ENCODE measurements at regions not wholly inside any gene's neighbourhood (a gene's known extent, or its start where the extent isn't known, plus 50 kb on each side); places are given as distances from the start of the nearest gene placed in this dataset.

DNA sequence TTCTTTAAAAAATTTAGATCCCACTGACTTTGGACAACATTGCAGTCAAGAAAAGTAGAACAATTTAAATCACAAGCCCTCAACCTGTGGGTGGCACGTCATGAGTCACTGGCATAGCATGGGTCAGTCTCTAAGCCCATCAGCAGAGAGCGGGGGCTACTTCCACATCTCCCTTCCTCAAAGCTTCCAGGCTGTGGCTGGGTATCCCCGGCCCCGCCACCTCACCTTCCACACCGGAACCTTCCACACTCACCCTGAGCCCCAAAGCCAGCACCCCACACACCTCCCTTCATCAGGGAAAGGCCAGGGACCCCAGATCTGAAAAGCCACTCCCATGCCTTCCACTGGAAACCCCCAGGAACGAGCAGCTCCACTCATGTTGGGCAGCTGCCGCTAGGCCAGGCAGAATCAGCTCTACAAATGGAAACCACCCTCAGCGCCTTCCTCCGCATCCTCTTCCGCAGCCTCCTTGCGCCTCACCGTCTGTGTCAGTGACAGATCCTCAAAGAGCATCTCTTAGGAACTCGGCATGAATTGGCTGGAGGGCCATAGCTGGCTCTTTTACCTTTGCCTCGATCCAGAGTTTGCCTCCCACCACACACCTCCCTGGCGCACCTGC is 156.5 kb downstream of the ERCC6L2 start:
- intact Hi-C loops (cut with DNase I): no loop called here
- 87 to 90% methylated on average over 12 to 15 of the region's 15 CpGs for WGBS, 2 donors
- H3K4me3 ChIP-seq: no peak overlapping the region
- no peak for DNase-seq
- TF ChIP-seq, protein P1, sequence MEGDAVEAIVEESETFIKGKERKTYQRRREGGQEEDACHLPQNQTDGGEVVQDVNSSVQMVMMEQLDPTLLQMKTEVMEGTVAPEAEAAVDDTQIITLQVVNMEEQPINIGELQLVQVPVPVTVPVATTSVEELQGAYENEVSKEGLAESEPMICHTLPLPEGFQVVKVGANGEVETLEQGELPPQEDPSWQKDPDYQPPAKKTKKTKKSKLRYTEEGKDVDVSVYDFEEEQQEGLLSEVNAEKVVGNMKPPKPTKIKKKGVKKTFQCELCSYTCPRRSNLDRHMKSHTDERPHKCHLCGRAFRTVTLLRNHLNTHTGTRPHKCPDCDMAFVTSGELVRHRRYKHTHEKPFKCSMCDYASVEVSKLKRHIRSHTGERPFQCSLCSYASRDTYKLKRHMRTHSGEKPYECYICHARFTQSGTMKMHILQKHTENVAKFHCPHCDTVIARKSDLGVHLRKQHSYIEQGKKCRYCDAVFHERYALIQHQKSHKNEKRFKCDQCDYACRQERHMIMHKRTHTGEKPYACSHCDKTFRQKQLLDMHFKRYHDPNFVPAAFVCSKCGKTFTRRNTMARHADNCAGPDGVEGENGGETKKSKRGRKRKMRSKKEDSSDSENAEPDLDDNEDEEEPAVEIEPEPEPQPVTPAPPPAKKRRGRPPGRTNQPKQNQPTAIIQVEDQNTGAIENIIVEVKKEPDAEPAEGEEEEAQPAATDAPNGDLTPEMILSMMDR (IDR thresholded peaks at IDR 0.05): no peak
- TF ChIP-seq POLR2A (IDR thresholded peaks at IDR 0.05): no peak
- peak overlapping the region in 2 of 4 donors; percentile 9 to 59 for H3K27ac ChIP-seq
- no peaks in the 10 kb centered on the region for H3K36me3 ChIP-seq
- peaks cover 0 to 33% (median 5%) of the 10 kb centered on the region in 3 donors for H3K4me1 ChIP-seq
- peaks cover 0 to 29% (median 0%) of the 10 kb centered on the region in 4 donors for H3K27me3 ChIP-seq
- H3K9me3 ChIP-seq: no peaks in the 10 kb centered on the region

DNA sequence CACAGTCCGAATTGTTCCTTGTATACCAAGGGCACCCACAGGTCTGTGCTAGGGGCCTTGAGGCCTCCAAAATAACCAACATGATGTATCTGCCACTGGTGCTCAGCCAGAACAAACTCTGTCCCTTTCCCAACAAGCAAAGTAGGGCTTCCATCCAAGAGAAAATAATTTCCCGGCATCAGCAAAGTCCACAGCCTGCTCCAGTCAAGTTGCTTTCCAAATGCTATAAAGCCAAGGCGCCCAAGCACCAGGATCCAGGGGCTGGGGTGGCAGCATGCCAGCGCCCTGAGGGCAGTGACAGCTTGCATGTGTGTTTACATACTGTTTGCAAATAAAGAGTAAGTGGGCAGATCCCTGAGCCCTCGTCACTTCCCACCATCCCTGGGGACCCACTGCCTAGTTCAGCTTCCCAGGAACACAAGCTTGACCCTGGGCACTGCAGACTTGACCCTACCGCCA is 155.9 kb downstream of the ERCC6L2 start:
- TF ChIP-seq, protein P1 (IDR thresholded peaks at IDR 0.05): no peak
- TF ChIP-seq POLR2A (IDR thresholded peaks at IDR 0.05): no peak
- intact Hi-C loops (cut with DNase I): no loop called here

DNA sequence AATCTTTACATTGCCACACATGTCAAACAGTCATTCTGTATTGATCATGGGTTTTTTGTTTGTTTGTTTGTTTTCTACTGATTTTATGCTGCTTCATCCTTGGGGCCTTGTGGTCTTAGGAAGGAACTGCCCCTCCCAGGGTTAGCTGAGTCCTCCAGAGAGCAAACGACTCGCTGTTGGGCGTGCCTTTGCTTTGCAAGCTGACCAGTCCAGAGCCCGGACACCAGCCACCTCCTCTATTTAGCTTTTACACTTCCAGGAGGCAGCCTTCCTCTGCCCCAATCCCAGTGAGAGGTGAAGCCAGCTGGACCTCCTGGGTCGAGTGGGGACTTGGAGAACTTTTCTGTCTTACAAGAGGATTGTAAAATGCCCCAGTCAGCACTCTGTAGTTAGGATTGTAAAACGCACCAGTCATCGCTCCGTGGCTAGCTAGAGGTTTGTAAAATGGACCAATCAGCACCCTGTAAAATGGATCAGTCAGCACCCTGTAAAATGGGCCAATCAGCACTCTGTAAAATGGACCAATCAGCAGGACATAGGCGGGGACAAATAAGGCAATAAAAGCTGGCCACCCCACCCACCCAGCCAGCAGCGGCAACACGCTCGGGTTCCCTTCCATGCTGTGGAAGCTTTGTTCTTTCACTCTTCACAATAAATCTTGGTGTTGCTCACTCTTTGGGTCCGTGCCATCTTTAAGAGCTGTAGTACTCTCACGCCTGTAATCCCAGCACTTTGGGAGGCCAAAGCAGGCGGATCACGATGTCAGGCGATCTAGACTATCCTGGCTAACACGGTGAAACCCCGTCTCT is 154.4 kb downstream of the ERCC6L2 start:
- 44 to 83% methylated on average over 4 to 16 of the region's 19 CpGs for WGBS, 2 donors
- no peaks in the 10 kb centered on the region for H3K9me3 ChIP-seq
- intact Hi-C loops (cut with DNase I): no loop called here
- H3K4me1 ChIP-seq: peaks cover 0 to 35% (median 5%) of the 10 kb centered on the region in 3 donors
- no peak overlapping the region for H3K4me3 ChIP-seq
- H3K27ac ChIP-seq: peak overlapping the region in 1 of 4 donors; percentile 59
- TF ChIP-seq, protein P1 (IDR thresholded peaks at IDR 0.05): no peak
- TF ChIP-seq POLR2A (IDR thresholded peaks at IDR 0.05): no peak
- H3K36me3 ChIP-seq: no peaks in the 10 kb centered on the region
- DNase-seq: no peak
- peaks cover 0 to 43% (median 0%) of the 10 kb centered on the region in 4 donors for H3K27me3 ChIP-seq

More for the DNA sequence above, 155.9 kb downstream of the ERCC6L2 start:
- H3K4me3 ChIP-seq: no peak overlapping the region
- no peaks in the 10 kb centered on the region for H3K36me3 ChIP-seq
- peaks cover 0 to 31% (median 0%) of the 10 kb centered on the region in 4 donors for H3K27me3 ChIP-seq
- 46 to 57% methylated on average over 1 of the region's 6 CpGs for WGBS, 2 donors
- peaks cover 0 to 35% (median 5%) of the 10 kb centered on the region in 3 donors for H3K4me1 ChIP-seq
- DNase-seq: no peak
- no peaks in the 10 kb centered on the region for H3K9me3 ChIP-seq
- H3K27ac ChIP-seq: peak overlapping the region in 3 of 4 donors; percentile 36 to 59 (median 59)

DNA sequence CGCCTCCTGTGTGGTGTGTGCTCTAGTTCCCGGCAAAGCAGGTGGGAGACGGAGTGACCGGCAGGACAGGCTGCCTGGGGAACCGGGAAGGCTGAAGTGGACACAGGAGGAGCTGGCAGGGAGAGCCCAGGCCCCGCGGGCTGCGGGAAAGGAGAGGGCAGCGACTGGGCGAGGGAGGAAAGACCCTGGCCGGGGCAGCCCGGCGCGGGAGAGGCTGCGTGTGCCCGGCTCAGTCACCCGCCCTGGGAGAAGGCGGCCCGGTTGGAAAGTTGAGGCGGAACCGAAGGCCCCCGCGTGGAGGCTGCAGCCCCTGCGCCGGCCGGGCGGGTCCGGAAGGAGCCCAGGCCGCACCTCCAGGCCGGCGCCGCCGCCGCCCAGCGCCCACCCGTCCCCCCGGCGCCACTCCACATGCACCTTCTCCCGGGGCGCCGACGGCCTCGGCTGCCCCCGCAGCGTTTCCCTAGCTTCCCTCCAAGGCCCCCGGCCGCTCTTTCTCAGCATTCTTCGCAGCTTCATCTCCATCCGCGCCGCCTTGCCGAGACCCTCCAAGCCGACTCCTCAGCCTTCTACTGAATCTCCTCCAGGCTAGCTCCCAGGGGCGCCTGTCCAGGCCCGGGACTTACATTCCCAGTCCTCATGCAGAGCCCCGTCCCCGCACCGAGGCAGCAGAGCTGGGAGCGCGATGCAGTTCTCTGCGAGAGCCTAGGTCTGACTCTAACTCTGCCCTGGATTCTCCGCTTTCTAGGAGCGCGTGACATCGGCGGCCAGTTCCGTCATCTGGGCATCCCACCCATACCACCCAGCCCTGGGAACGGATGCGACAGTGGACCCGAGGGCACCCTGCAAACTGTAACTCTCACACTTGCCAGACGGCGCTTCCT is 152.0 kb downstream of the ERCC6L2 start:
- H3K4me3 ChIP-seq: peak overlapping the region; percentile 18 to 62 (median 36)

More for the DNA sequence above, 152.0 kb downstream of the ERCC6L2 start:
- H3K4me1 ChIP-seq: peaks cover under 1 to 47% (median 5%) of the 10 kb centered on the region in 3 donors
- DNase-seq: no peak
- WGBS, 2 donors: 21 to 33% methylated on average over 20 to 40 of the region's 72 CpGs
- peaks cover 0 to 59% (median 3%) of the 10 kb centered on the region in 4 donors for H3K27me3 ChIP-seq
- no peaks in the 10 kb centered on the region for H3K9me3 ChIP-seq
- H3K27ac ChIP-seq: peak overlapping the region in 2 of 4 donors; percentile 10 to 52
- no peaks in the 10 kb centered on the region for H3K36me3 ChIP-seq
- TF ChIP-seq, protein P1 (IDR thresholded peaks at IDR 0.05): peak in 1 of 6 experiments; percentile 14
- TF ChIP-seq POLR2A (IDR thresholded peaks at IDR 0.05): no peak
- intact Hi-C loops (cut with DNase I): no loop called here

All from esophagus squamous epithelium (tissue), 5 donors.